HUES48 (cell line): ENCODE measurements at regions not wholly inside any gene's neighbourhood (a gene's known extent, or its start where the extent isn't known, plus 50 kb on each side); places are given as distances from the start of the nearest gene placed in this dataset.
"Not testable (repeated sequence)": the region's sequence is repeated elsewhere in the genome, so short reads cannot be mapped to it uniquely, and the experiment has no call there.

Source experiments
- H3K27ac ChIP-seq: one replicate; pipeline ENCODE4 v1.7.0; 2013; ENCODE audit warnings: low read depth, low read length, inconsistent platforms
- H3K27me3 ChIP-seq: 2 replicates; pipeline ENCODE4 v1.6.1; 2013; ENCODE audit warnings: mild to moderate bottlenecking, low read length; ENCODE audit not compliant: control insufficient read depth, insufficient read depth
- H3K36me3 ChIP-seq: 2 replicates; pipeline ENCODE4 v1.6.1; 2013; ENCODE audit warnings: low read length; ENCODE audit not compliant: control insufficient read depth, insufficient read depth
- H3K4me1 ChIP-seq: 2 replicates; pipeline ENCODE4 v1.6.1; 2013; ENCODE audit warnings: mild to moderate bottlenecking, low read length; ENCODE audit not compliant: control insufficient read depth, insufficient read depth
- H3K4me3 ChIP-seq: 2 replicates; pipeline ENCODE4 v1.5.1; 2013; ENCODE audit warnings: mild to moderate bottlenecking, low read depth, low read length
- H3K9ac ChIP-seq: 2 replicates; pipeline ENCODE4 v1.6.1; 2013; ENCODE audit warnings: mild to moderate bottlenecking, low read depth, low read length, moderate library complexity
- H3K9me3 ChIP-seq: 2 replicates; pipeline ENCODE4 v1.6.1; 2013; ENCODE audit warnings: low read length; ENCODE audit not compliant: control insufficient read depth, insufficient read depth

- 0 out of 2 replicates have a peak, but pooled peaks cover 4% of the 10 kb centered on the region for H3K9me3 ChIP-seq
- no peak overlapping the region for H3K9ac ChIP-seq
- no peaks in the 10 kb centered on the region for H3K36me3 ChIP-seq
- peak overlapping the region; percentile 55 for H3K27ac ChIP-seq
- peaks cover 18% of the 10 kb centered on the region for H3K4me1 ChIP-seq
- no peaks in the 10 kb centered on the region for H3K27me3 ChIP-seq
- no peak overlapping the region for H3K4me3 ChIP-seq
Observed at GRCh38 chr6:169099411-169100202, 154.0 kb downstream of the THBS2 start.

- not testable (repeated sequence) for H3K27ac ChIP-seq, H3K27me3 ChIP-seq, H3K9ac ChIP-seq, H3K9me3 ChIP-seq, H3K4me3 ChIP-seq, H3K36me3 ChIP-seq
- H3K4me1 ChIP-seq = peaks cover 18% of the 10 kb centered on the region
Observed at GRCh38 chr6:169098651-169099050, 155.0 kb downstream of the THBS2 start.

GRCh38 chr6:169098116-169098515 is 155.5 kb downstream of the THBS2 start:
- H3K4me3 ChIP-seq = no peak overlapping the region
- H3K4me1 ChIP-seq = peaks cover 18% of the 10 kb centered on the region
- peaks cover 8% of the 10 kb centered on the region; the same call in 1 of the 2 replicates for H3K9me3 ChIP-seq
- H3K9ac ChIP-seq = no peak overlapping the region
- H3K27ac ChIP-seq = no peak overlapping the region
- no peaks in the 10 kb centered on the region for H3K27me3 ChIP-seq
- no peaks in the 10 kb centered on the region for H3K36me3 ChIP-seq

- Histone ChIP-seq H3K36me3 (no peaks in the 10 kb centered on the region), H3K27me3 (no peaks in the 10 kb centered on the region), H3K4me3 (no peak overlapping the region), H3K9ac (no peak overlapping the region), H3K4me1 (peaks cover 18% of the 10 kb centered on the region), H3K9me3 (peaks cover 9% of the 10 kb centered on the region), H3K27ac (no peak overlapping the region)
Observed at GRCh38 chr6:169097381-169097959, 156.2 kb downstream of the THBS2 start.

GRCh38 chr6:169096388-169096787 is 157.3 kb downstream of the THBS2 start:
- peaks cover 18% of the 10 kb centered on the region for H3K4me1 ChIP-seq
- H3K27ac ChIP-seq = no peak overlapping the region
- H3K9me3 ChIP-seq = peaks cover 20% of the 10 kb centered on the region
- H3K4me3 ChIP-seq = no peak overlapping the region
- H3K27me3 ChIP-seq = no peaks in the 10 kb centered on the region
- H3K36me3 ChIP-seq = no peaks in the 10 kb centered on the region
- H3K9ac ChIP-seq = no peak overlapping the region

GRCh38 chr6:169095153-169095552 is 158.5 kb downstream of the THBS2 start:
- Histone ChIP-seq H3K9ac (no peak overlapping the region), H3K9me3 (peaks cover 32% of the 10 kb centered on the region), H3K4me1 (peaks cover 18% of the 10 kb centered on the region), H3K36me3 (no peaks in the 10 kb centered on the region), H3K4me3 (no peak overlapping the region), H3K27me3 (no peaks in the 10 kb centered on the region), H3K27ac (no peak overlapping the region)

GRCh38 chr6:169094552-169094950 is 159.1 kb downstream of the THBS2 start:
- Histone ChIP-seq H3K9ac (no peak overlapping the region), H3K27ac (no peak overlapping the region), H3K27me3 (no peaks in the 10 kb centered on the region), H3K4me3 (no peak overlapping the region), H3K4me1 (peaks cover 13% of the 10 kb centered on the region), H3K36me3 (no peaks in the 10 kb centered on the region), H3K9me3 (peaks cover 34% of the 10 kb centered on the region)

GRCh38 chr6:169093770-169094551 is 159.7 kb downstream of the THBS2 start:
- H3K4me3 ChIP-seq = no peak overlapping the region
- H3K9me3 ChIP-seq = peaks cover 37% of the 10 kb centered on the region
- H3K4me1 ChIP-seq = peaks cover 8% of the 10 kb centered on the region; the same call in 1 of the 2 replicates
- H3K9ac ChIP-seq = no peak overlapping the region
- H3K27ac ChIP-seq = no peak overlapping the region
- H3K27me3 ChIP-seq = no peaks in the 10 kb centered on the region
- no peaks in the 10 kb centered on the region for H3K36me3 ChIP-seq

GRCh38 chr6:169093066-169093723 is 160.5 kb downstream of the THBS2 start:
- peaks cover 8% of the 10 kb centered on the region; the same call in 1 of the 2 replicates for H3K4me1 ChIP-seq
- H3K27ac ChIP-seq = no peak overlapping the region
- no peak overlapping the region for H3K9ac ChIP-seq
- no peaks in the 10 kb centered on the region for H3K36me3 ChIP-seq
- H3K27me3 ChIP-seq = no peaks in the 10 kb centered on the region
- peaks cover 44% of the 10 kb centered on the region for H3K9me3 ChIP-seq
- H3K4me3 ChIP-seq = no peak overlapping the region

- Histone ChIP-seq H3K4me3 (no peak overlapping the region), H3K36me3 (no peaks in the 10 kb centered on the region), H3K27me3 (no peaks in the 10 kb centered on the region), H3K9me3 (peaks cover 45% of the 10 kb centered on the region), H3K9ac (no peak overlapping the region), H3K27ac (no peak overlapping the region), H3K4me1 (peaks cover 3% of the 10 kb centered on the region; the same call in 1 of the 2 replicates)
Observed at GRCh38 chr6:169092375-169092774, 161.3 kb downstream of the THBS2 start.
